CD4-positive, alpha-beta T cell (primary cell): ENCODE measurements at regions not wholly inside any gene's neighbourhood (a gene's known extent, or its start where the extent isn't known, plus 50 kb on each side); places are given as distances from the start of the nearest gene placed in this dataset.

ENCODE experiments used
- ATAC-seq: fragments of 200-7000 bp; cut with Tn5 transposase; one replicate; pipeline ENCODE4 v1.10.0; 2022; ENCODE audit warnings: mild to moderate bottlenecking; ENCODE audit not compliant: poor library complexity
- CTCF ChIA-PET: fragments of 350-600 bp; sonication (Branson Sonifier 250); formaldehyde crosslinking; loops from one replicate; lab custom pipeline; 2021; ENCODE audit warnings: antibody characterized with exemption, inconsistent platforms; lab: Charles Lee
- POLR2A ChIA-PET: fragments of 350-600 bp; sonication (Branson Sonifier 250); formaldehyde crosslinking; loops from one replicate; lab custom pipeline; 2021; ENCODE audit warnings: antibody characterized with exemption, inconsistent platforms; lab: Charles Lee
- DNase-seq, 14 experiments: peaks; one replicate each; pipeline ENCODE4 v3.0.0-alpha.2; 2013 to 2020; ENCODE audit warnings: mixed read lengths in 2 of 14
- H3K27ac ChIP-seq, 2 donors: one replicate each; pipeline versions ENCODE4 v1.5.1 to v1.7.0; 2013; ENCODE audit warnings: low read length in 2 of 2, low read depth in 1 of 2, mild to moderate bottlenecking in 1 of 2
- H3K27me3 ChIP-seq, 2 experiments: 1 replicate in 1 of 2; 2 replicates in 1 of 2; pipeline versions ENCODE4 v1.6.1 to v1.7.0; 2013; ENCODE audit warnings: low read length in 2 of 2, control low read depth in 1 of 2, mild to moderate bottlenecking in 1 of 2, moderate library complexity in 1 of 2; ENCODE audit not compliant: insufficient read depth in 2 of 2, control insufficient read depth in 1 of 2
- H3K36me3 ChIP-seq: one replicate; pipeline ENCODE4 v1.6.1; 2013; ENCODE audit warnings: low read length, control low read depth; ENCODE audit not compliant: insufficient read depth
- H3K4me1 ChIP-seq: one replicate; pipeline ENCODE4 v1.6.1; 2013; ENCODE audit warnings: low read length, control low read depth; ENCODE audit not compliant: insufficient read depth
- H3K4me3 ChIP-seq: one replicate; pipeline ENCODE4 v1.5.1; 2013; ENCODE audit warnings: mild to moderate bottlenecking, low read length, moderate library complexity
- H3K9me3 ChIP-seq, 2 experiments: 1 replicate in 1 of 2; 2 replicates in 1 of 2; pipeline versions ENCODE4 v1.6.1 to v1.7.0; 2013; ENCODE audit warnings: low read length in 2 of 2, mild to moderate bottlenecking in 2 of 2, control low read depth in 1 of 2, moderate library complexity in 1 of 2; ENCODE audit not compliant: control insufficient read depth in 1 of 2, insufficient read depth in 1 of 2
- H3K27ac Mint-ChIP-seq: one replicate; pipeline ENCODE4 v1.8.0; 2020; ENCODE audit warnings: mixed read lengths
- H3K27me3 Mint-ChIP-seq: one replicate; pipeline ENCODE4 v1.8.0; 2021; ENCODE audit warnings: mixed read lengths
- H3K36me3 Mint-ChIP-seq: one replicate; pipeline ENCODE4 v1.8.0; 2021; ENCODE audit warnings: low read depth, mixed read lengths
- H3K4me1 Mint-ChIP-seq: one replicate; pipeline ENCODE4 v1.8.0; 2021; ENCODE audit warnings: low read depth, mixed read lengths
- H3K4me3 Mint-ChIP-seq: one replicate; pipeline ENCODE4 v1.8.0; 2020; ENCODE audit warnings: mild to moderate bottlenecking, mixed read lengths
- H3K9me3 Mint-ChIP-seq: one replicate; pipeline ENCODE4 v1.8.0; 2020; ENCODE audit warnings: mixed read lengths
- intact Hi-C, 2 experiments: fragments of 100-400 bp; cut with DNase I in 1 of 2; cut with micrococcal nuclease in 1 of 2; formaldehyde crosslinking; loops; one replicate each; pipeline versions ENCODE4 v1.15.1 to v1.9.0; 2023 to 2025; cut with DNase I, micrococcal nuclease
- TF ChIP-seq, protein P1 (sequence below): fragments of 200-600 bp; IDR thresholded peaks from one replicate; pipeline ENCODE4 v1.8.0; 2022; ENCODE audit warnings: antibody characterized with exemption, mild to moderate bottlenecking

DNA sequence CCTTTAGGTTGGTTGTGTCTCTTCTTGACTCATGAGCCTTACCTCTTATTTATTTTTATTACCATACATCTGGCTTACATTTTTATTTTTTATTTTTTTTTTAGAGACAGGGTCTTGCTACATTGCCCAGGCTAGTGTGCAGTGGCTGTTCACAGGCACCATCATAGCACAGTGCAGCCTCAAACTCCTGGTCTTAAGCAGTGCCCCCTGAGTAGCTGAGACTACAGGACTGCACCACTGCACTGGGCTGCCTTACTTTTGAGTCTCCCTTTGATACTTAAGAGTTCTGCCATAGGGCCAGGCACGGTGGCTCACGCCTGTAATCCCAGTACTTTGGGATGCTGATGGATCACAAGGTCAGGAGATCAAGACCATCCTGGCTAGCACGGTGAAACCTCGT is 76.4 kb upstream of the MACF1 start:
- ATAC-seq (no peak), DNase-seq (no peak)
- H3K4me1 ChIP-seq = no peaks in the 10 kb centered on the region
- H3K27ac ChIP-seq = no peak overlapping the region
- no peaks in the 10 kb centered on the region for H3K27me3 ChIP-seq
- Mint-ChIP-seq H3K27me3 (no peaks in the 10 kb centered on the region), H3K27ac (no peak overlapping the region), H3K36me3 (no peaks in the 10 kb centered on the region), H3K4me1 (peaks cover 11% of the 10 kb centered on the region), H3K4me3 (no peak overlapping the region), H3K9me3 (no peaks in the 10 kb centered on the region)
- H3K4me3 ChIP-seq = no peak overlapping the region
- no peaks in the 10 kb centered on the region for H3K9me3 ChIP-seq
- H3K36me3 ChIP-seq = no peaks in the 10 kb centered on the region
- CTCF ChIA-PET = interaction anchor here (0.9 to 1.5 kb wide), 2 partner anchors 44 to 130 kb away, joined by 3 read pairs; no protein-coding TSS in a partner anchor
- POLR2A ChIA-PET = no interaction called here
- TF ChIP-seq, protein P1, sequence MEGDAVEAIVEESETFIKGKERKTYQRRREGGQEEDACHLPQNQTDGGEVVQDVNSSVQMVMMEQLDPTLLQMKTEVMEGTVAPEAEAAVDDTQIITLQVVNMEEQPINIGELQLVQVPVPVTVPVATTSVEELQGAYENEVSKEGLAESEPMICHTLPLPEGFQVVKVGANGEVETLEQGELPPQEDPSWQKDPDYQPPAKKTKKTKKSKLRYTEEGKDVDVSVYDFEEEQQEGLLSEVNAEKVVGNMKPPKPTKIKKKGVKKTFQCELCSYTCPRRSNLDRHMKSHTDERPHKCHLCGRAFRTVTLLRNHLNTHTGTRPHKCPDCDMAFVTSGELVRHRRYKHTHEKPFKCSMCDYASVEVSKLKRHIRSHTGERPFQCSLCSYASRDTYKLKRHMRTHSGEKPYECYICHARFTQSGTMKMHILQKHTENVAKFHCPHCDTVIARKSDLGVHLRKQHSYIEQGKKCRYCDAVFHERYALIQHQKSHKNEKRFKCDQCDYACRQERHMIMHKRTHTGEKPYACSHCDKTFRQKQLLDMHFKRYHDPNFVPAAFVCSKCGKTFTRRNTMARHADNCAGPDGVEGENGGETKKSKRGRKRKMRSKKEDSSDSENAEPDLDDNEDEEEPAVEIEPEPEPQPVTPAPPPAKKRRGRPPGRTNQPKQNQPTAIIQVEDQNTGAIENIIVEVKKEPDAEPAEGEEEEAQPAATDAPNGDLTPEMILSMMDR = no peak
- intact Hi-C loops = no loop called here

DNA sequence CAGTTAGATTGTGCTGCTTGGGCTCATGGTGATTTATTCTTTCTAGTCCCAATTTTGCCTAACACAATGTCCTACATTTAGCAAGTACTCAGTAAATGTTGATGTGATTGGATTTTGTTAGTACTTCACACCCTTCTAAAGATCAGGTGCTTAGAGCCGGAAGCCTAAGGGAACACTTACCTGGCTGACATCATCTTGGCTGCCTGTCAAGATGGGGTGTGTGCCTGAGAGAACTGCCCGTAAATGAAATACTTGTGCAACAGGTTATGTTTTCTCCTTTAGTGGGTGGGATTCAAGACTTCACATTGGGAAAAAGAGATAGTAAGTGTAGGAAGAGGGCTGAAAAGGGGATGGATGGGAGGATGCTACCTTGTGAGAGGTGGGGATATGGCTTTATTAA is 75.5 kb upstream of the MACF1 start:
- Mint-ChIP-seq H3K4me3 (no peak overlapping the region), H3K4me1 (peaks cover 11% of the 10 kb centered on the region), H3K36me3 (no peaks in the 10 kb centered on the region), H3K27ac (no peak overlapping the region), H3K27me3 (no peaks in the 10 kb centered on the region), H3K9me3 (no peaks in the 10 kb centered on the region)
- ATAC-seq (no peak), DNase-seq (no peak)
- TF ChIP-seq, protein P1 = no peak
- Histone ChIP-seq H3K4me1 (no peaks in the 10 kb centered on the region), H3K36me3 (no peaks in the 10 kb centered on the region), H3K27ac (no peak overlapping the region), H3K4me3 (no peak overlapping the region), H3K27me3 (no peaks in the 10 kb centered on the region), H3K9me3 (no peaks in the 10 kb centered on the region)
- ChIA-PET CTCF (no interaction called here), POLR2A (no interaction called here)
- intact Hi-C loops = no loop called here

DNA sequence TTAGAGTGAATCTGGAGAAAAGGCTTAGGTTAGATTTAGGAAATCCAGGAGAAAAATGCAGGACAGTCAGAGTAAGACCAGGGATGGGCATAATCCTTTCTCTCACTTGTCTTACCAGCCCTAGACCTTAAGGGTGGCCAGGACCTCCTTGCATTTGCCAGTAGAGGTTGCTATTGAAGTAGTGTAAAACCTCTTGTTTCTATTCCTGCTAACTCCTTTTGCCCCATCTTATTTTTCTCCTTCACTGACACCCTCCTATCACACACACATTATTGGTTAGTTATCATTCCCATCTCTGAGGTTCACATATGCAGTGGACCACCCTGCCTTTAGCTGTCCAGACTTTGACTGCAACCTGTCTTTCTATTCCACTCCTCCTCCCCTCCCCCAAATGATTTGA is 75.0 kb upstream of the MACF1 start:
- H3K27ac Mint-ChIP-seq = no peak overlapping the region
- H3K27me3 Mint-ChIP-seq = no peaks in the 10 kb centered on the region
- POLR2A ChIA-PET = no interaction called here
- no peaks in the 10 kb centered on the region for H3K27me3 ChIP-seq
- no peaks in the 10 kb centered on the region for H3K36me3 ChIP-seq
- H3K4me3 ChIP-seq = no peak overlapping the region
- TF ChIP-seq, protein P1 = no peak
- H3K27ac ChIP-seq = no peak overlapping the region
- no peaks in the 10 kb centered on the region for H3K9me3 ChIP-seq
- DNase-seq = peak in 3 of 14 experiments; percentile 5 to 22 (median 20)
- H3K4me1 ChIP-seq = no peaks in the 10 kb centered on the region
- no peaks in the 10 kb centered on the region for H3K9me3 Mint-ChIP-seq
- H3K36me3 Mint-ChIP-seq = no peaks in the 10 kb centered on the region
- peak; percentile 37 for ATAC-seq
- peaks cover 11% of the 10 kb centered on the region for H3K4me1 Mint-ChIP-seq
- intact Hi-C loops = no loop called here
- CTCF ChIA-PET = no interaction called here
- no peak overlapping the region for H3K4me3 Mint-ChIP-seq
